ENCODE measurements at regions not wholly inside any gene's neighbourhood (a gene's known extent, or its start where the extent isn't known, plus 50 kb on each side); places are given as distances from the start of the nearest gene placed in this dataset.

GRCh38 chr13:97582170-97582569, 148.2 kb downstream of the RAP2A start:
- TF ChIP-seq CTCF (IDR thresholded peaks at IDR 0.05) (no peak), POLR2A (IDR thresholded peaks at IDR 0.05) (no peak)
